ENCODE measurements at regions not wholly inside any gene's neighbourhood (a gene's known extent, or its start where the extent isn't known, plus 50 kb on each side); places are given as distances from the start of the nearest gene placed in this dataset.

DNA sequence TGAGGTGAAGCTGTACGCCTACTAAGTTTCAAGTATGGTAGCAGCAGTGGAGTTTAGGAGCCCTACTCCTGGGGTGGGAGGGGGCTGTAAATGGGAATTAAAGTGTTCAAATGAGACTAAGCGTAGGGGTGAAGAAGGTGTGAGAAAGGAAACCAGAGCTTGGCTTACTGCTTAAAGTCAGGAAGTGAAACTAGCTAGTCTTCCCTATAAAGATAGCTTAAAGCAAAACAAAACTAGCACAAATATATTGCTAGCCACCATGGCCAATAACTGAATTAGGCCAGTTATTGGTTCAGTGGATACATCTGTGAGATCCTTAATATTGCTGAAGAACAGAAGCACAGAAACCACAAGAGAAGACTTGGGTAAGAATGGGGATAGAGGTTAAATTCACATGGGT lies 492.2 kb upstream of the PKN2 start:
- H3K27ac ChIP-seq, result no peak overlapping the region
- no peaks in the 10 kb centered on the region for H3K4me1 ChIP-seq
- no peak overlapping the region for H3K4me3 ChIP-seq
- H3K27me3 ChIP-seq, result no peaks in the 10 kb centered on the region
- DNase-seq, result no peak
- H3K9me3 ChIP-seq, result no peaks in the 10 kb centered on the region
- TF ChIP-seq EP300 (IDR thresholded peaks at IDR 0.05) (no peak), POLR2AphosphoS5 (IDR thresholded peaks at IDR 0.05) (no peak), POLR2A (IDR thresholded peaks at IDR 0.05) (no peak), CTCF (IDR thresholded peaks at IDR 0.05) (no peak)
- H3K36me3 ChIP-seq, result no peaks in the 10 kb centered on the region
- 79% methylated on average over 2 of the region's 2 CpGs for WGBS, 2 donors
- ATAC-seq (ENCODE audit: low FRiP score in 2 of 2), result no peak

- Histone ChIP-seq H3K4me1 (no peaks in the 10 kb centered on the region), H3K4me3 (no peak overlapping the region), H3K27me3 (no peaks in the 10 kb centered on the region), H3K27ac (no peak overlapping the region), H3K9me3 (no peaks in the 10 kb centered on the region), H3K36me3 (no peaks in the 10 kb centered on the region)
- ATAC-seq (ENCODE audit: low FRiP score in 2 of 2), result no peak
- 96 to 97% methylated on average over 1 of the region's 1 CpG for whole genome bisulfite sequencing, 2 donors
- no peak for TF ChIP-seq POLR2A (IDR thresholded peaks at IDR 0.05)
- no peak for TF ChIP-seq CTCF (IDR thresholded peaks at IDR 0.05)
- no peak for TF ChIP-seq EP300 (IDR thresholded peaks at IDR 0.05)
- TF ChIP-seq POLR2AphosphoS5 (IDR thresholded peaks at IDR 0.05), result no peak
- DNase-seq, result no peak
Measured at GRCh38 chr1:88194542-88194941, 489.5 kb upstream of the PKN2 start.

DNA sequence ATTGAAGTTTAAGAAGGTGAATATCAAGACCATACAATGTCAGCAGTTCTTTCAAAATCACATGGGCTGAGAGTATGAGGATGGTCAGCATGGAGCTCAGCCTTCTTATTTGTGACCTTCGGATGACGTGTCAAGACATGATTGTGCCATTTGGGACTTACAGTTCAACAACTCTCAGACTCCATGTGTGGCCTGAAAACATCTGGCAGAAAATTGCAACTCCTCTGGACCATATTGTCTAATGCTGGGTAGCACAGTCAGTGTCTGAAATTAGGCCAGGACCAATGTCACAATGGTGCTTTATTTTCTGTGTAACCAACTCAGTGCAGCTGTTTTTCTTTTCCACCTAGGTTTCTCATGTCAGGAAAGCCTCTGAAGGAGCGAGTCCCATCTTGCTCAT lies 483.5 kb upstream of the PKN2 start:
- H3K36me3 ChIP-seq, result no peaks in the 10 kb centered on the region
- ATAC-seq (ENCODE audit: low FRiP score in 2 of 2) (no peak), DNase-seq (no peak)
- H3K9me3 ChIP-seq, result no peaks in the 10 kb centered on the region
- no peaks in the 10 kb centered on the region for H3K27me3 ChIP-seq
- H3K27ac ChIP-seq, result no peak overlapping the region
- H3K4me3 ChIP-seq, result no peak overlapping the region
- TF ChIP-seq EP300 (IDR thresholded peaks at IDR 0.05) (no peak), POLR2A (IDR thresholded peaks at IDR 0.05) (no peak), CTCF (IDR thresholded peaks at IDR 0.05) (no peak), POLR2AphosphoS5 (IDR thresholded peaks at IDR 0.05) (no peak)
- H3K4me1 ChIP-seq, result no peaks in the 10 kb centered on the region
- WGBS, 2 donors, result 85 to 87% methylated on average over 3 of the region's 3 CpGs

- DNase-seq, result no peak
- TF ChIP-seq EP300 (IDR thresholded peaks at IDR 0.05), result no peak
- TF ChIP-seq POLR2A (IDR thresholded peaks at IDR 0.05), result no peak
- no peak for TF ChIP-seq CTCF (IDR thresholded peaks at IDR 0.05)
- TF ChIP-seq POLR2AphosphoS5 (IDR thresholded peaks at IDR 0.05), result no peak
- H3K4me1 ChIP-seq, result no peaks in the 10 kb centered on the region
- ATAC-seq (ENCODE audit: low FRiP score in 2 of 2), result no peak
- H3K27me3 ChIP-seq, result no peaks in the 10 kb centered on the region
- no peak overlapping the region for H3K27ac ChIP-seq
- no peak overlapping the region for H3K4me3 ChIP-seq
- 50 to 55% methylated on average over 3 of the region's 3 CpGs for WGBS, 2 donors
- H3K36me3 ChIP-seq, result no peaks in the 10 kb centered on the region
- H3K9me3 ChIP-seq, result no peaks in the 10 kb centered on the region
Measured at GRCh38 chr1:88204111-88204510, 480.0 kb upstream of the PKN2 start.

DNA sequence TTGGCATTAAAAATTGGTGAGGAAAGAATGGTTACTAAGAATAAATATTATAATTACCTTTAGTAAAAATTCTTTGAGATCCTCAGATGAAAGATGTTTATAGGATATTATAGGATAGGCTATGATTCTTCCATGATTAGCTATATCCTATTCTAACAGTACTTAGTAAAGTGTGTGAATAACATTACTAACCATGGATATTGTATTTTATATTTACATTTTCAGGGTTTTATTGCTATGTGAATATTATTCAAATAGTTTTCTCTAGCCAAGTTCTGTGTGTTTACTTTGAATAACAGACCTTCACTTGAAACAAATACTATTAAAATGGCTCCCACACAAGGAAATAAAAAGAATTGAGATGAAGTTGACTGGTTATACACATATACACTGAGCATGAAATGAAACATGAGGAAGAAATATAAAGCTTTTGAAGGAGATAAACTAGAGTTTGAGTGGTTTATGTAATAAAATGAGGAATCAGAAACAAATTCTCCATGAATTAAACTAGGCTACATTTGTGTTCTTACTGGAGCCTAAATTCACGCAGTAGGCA lies 479.4 kb upstream of the PKN2 start:
- TF ChIP-seq CTCF (IDR thresholded peaks at IDR 0.05) (no peak), EP300 (IDR thresholded peaks at IDR 0.05) (no peak), POLR2A (IDR thresholded peaks at IDR 0.05) (no peak), POLR2AphosphoS5 (IDR thresholded peaks at IDR 0.05) (no peak)
- H3K27me3 ChIP-seq, result no peaks in the 10 kb centered on the region

More for the DNA sequence above, 479.4 kb upstream of the PKN2 start:
- ATAC-seq (ENCODE audit: low FRiP score in 2 of 2) (no peak), DNase-seq (no peak)
- WGBS, 2 donors, result 85 to 94% methylated on average over 1 of the region's 1 CpG
- no peak overlapping the region for H3K4me3 ChIP-seq
- H3K9me3 ChIP-seq, result no peaks in the 10 kb centered on the region
- no peaks in the 10 kb centered on the region for H3K4me1 ChIP-seq
- H3K36me3 ChIP-seq, result no peaks in the 10 kb centered on the region
- H3K27ac ChIP-seq, result no peak overlapping the region
